Prostate gland (tissue), 2 donors: ENCODE measurements at regions not wholly inside any gene's neighbourhood (a gene's known extent, or its start where the extent isn't known, plus 50 kb on each side); places are given as distances from the start of the nearest gene placed in this dataset.

Experiments used
- POLR2A ChIP-seq: fragments of 450-650 bp; IDR thresholded peaks from one replicate; pipeline ENCODE4 v1.6.1; 2016; ENCODE audit warnings: antibody characterized with exemption, mild to moderate bottlenecking
- POLR2AphosphoS5 ChIP-seq: sonication (generic); formaldehyde crosslinking; IDR thresholded peaks from one replicate; pipeline ENCODE4 v1.6.1; 2017; ENCODE audit warnings: antibody characterized with exemption
- TF ChIP-seq, protein P1 (sequence below), 4 experiments: fragments of 200-600 bp in 2 of 4; fragments of 450-650 bp in 2 of 4; sonication (generic) in 2 of 4; IDR thresholded peaks; 1 replicate in 3 of 4; 2 replicates in 1 of 4; pipeline ENCODE4 v1.5.1; 2016 to 2019; ENCODE audit warnings: antibody characterized with exemption in 4 of 4, mild to moderate bottlenecking in 2 of 4, moderate library complexity in 2 of 4

DNA sequence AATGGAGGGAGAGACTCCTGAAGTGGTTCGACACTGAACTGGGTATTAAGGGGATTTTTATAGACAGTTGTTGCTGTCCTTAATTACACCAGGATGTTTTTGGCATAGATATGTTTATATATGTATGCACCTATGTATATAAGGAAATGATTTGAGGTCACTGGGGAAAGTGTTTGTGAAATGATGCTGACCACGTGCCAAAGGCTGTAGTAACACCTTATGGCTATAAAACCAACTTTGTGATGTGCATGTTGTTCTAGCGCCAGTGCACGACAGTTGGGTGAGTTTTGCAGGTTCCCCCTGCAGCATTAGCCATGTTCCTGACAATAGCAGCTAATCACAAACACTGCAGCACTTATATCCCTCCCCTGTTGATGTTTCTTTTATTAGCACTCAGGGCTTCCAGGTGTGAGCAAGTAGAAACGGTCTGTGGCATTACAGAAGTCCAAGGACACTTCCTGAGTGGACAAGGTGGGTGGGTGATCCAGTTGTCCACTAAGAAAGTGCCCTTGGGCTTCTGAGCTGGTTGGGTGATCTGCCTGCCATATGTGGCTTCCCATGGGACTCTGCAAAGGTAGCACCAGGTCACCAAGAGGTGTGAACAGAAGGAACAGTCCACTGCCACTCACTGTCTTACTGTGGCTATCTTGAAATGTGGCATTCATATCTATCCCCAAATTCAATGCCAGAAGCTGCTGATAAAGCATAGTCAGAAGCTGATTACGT lies 63.0 kb upstream of the RBM24 start:
- TF ChIP-seq, protein P1, sequence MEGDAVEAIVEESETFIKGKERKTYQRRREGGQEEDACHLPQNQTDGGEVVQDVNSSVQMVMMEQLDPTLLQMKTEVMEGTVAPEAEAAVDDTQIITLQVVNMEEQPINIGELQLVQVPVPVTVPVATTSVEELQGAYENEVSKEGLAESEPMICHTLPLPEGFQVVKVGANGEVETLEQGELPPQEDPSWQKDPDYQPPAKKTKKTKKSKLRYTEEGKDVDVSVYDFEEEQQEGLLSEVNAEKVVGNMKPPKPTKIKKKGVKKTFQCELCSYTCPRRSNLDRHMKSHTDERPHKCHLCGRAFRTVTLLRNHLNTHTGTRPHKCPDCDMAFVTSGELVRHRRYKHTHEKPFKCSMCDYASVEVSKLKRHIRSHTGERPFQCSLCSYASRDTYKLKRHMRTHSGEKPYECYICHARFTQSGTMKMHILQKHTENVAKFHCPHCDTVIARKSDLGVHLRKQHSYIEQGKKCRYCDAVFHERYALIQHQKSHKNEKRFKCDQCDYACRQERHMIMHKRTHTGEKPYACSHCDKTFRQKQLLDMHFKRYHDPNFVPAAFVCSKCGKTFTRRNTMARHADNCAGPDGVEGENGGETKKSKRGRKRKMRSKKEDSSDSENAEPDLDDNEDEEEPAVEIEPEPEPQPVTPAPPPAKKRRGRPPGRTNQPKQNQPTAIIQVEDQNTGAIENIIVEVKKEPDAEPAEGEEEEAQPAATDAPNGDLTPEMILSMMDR (IDR thresholded peaks at IDR 0.05) = no peak
- no peak for TF ChIP-seq POLR2AphosphoS5
- no peak for TF ChIP-seq POLR2A
